GM18499 (cell line): ENCODE measurements at regions not wholly inside any gene's neighbourhood (a gene's known extent, or its start where the extent isn't known, plus 50 kb on each side); places are given as distances from the start of the nearest gene placed in this dataset.

Experiments used
- ATAC-seq: cut with Tn5 transposase; IDR thresholded peaks from one replicate; pipeline ENCODE4 v1.9.1; 2021; ENCODE audit warnings: moderate number of reproducible peaks; ENCODE audit not compliant: insufficient read depth, unreplicated experiment

DNA sequence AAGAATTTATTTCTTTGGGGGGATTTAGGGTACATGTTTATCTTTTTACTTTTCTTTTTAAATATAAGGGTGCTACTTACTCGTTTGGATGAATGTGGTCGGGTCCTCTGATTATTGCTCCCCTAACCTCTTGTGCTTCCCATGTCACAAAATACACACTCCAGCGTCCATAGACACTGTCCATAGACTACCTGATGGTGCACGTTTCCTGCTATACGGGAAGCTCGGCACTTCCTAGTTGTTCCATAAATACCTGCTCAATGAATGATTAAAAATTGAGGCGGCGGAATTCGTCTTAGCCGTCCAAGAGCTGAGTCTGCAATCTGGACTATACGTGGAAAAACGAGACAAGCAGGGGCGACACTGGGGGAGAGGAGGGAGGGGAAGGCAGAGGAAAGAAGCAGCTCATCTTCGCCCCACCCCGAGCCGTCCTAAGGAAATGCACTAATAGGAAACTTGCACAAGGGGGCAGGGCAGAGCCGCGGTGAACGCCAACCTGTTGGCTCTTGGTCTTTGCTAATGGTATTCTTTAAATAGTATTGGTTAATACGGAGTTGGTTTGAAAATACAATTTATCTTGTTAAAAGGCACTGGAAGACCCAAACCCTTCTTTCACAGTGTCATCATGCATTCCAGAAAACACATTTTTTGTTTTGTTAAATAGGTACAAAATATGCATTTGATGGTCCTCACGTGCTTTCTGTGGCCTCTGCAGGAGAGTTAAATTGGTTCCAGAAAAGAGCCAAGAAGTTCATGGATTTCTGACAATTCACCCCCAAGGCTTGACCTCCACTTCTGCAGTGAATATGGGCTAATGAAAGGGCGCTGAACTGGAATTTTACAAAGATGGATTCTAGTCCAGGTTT, 73.0 kb upstream of the KCTD1 start:
- ATAC-seq, result no peak

DNA sequence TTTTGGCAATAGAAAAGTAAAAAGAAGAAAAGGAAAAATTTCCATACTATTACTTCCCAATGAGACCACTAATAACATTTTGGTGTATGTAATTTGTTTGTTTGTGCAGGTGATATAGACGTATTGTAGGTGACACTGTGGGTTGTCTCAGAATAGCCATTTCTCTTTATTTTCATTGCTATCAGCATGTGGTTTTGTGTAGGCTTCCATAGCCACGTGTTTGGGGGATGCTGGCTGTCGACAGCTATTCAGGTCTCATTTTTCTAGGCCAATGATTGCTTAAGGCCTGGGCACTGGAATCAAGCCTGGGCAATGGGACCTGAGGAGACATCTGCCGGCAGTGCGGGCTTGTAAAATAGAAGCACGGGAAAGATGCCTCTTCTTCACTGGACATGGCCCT, 71.0 kb upstream of the KCTD1 start:
- no peak for ATAC-seq

DNA sequence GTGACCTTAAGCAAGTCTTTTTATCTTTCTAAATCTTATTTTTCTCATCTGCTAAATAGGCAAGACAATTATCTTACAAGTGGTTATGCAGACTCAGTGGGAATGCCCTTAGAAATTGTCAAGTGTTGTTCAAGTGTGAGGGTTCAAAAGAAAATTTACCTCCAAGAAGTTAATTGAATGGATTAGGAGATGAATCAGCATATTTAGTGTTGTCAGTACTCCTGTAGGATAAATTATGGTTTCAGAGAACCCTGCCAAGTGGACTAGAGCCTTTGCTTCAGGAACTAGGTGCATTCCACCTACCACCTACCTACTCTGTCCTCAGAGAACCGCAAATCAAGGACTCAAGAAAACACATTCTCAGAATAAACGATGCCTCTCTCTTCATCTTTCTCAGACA, 69.8 kb upstream of the KCTD1 start:
- ATAC-seq, result no peak

DNA sequence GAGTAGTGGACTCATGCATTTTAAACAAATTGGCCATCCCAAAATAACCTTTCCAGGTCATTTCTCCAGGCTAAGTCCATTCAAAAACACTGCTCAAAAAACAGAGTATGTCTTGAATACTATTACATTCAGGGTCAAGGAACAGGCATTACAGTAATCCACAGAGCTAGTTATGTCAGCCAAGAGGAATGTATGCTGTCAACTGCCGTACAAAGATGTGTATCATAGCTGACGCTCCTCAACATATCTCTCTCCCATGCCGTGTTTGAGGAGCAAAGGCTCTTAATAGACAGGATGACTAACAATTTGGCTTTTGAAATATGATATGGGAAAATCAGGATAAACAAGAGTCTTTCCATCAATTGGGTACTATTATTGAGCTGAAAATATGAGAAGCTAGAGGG, 68.8 kb upstream of the KCTD1 start:
- ATAC-seq, result no peak

DNA sequence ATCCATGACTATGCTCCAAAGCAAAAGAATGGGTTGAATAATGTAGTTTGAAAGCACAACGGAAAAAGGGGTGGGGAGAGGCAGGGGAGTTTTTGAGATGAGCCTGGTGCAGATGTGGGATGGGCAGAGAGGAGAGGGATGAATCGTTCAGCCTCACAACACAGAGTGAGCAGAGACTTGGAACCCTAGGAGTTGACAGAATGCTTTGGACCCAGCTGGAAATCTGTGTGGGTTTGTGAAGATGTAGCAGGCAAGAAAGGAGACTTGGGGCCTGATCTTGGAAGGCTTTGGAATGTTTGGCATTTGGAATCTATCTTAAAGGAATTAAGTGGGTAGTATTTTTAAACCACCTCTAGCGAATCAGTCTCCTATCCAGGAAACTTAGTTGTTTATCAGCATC, 66.0 kb upstream of the KCTD1 start:
- ATAC-seq, result no peak
